HL-60 (cell line): ENCODE measurements at regions not wholly inside any gene's neighbourhood (a gene's known extent, or its start where the extent isn't known, plus 50 kb on each side); places are given as distances from the start of the nearest gene placed in this dataset.
"Not testable (repeated sequence)": the region's sequence is repeated elsewhere in the genome, so short reads cannot be mapped to it uniquely, and the experiment has no call there.

Source experiments
- DNase-seq, 2 experiments: peaks; one replicate each; pipeline ENCODE4 v3.0.0-alpha.2; 2010 to 2020; ENCODE audit warnings: low read depth in 1 of 2, low spot score in 1 of 2
- H3K27ac ChIP-seq: fragments of 250-450 bp; sonication (Bioruptor Pico); replicated peaks from 2 replicates; pipeline ENCODE4 v1.5.1; 2020; ENCODE audit warnings: mild to moderate bottlenecking, moderate library complexity
- H3K27me3 ChIP-seq: fragments of 250-450 bp; sonication (Bioruptor Pico); 2 replicates; pipeline ENCODE4 v1.5.1; 2021; ENCODE audit warnings: mild to moderate bottlenecking, moderate library complexity; ENCODE audit not compliant: insufficient read depth, poor library complexity, severe bottlenecking
- H3K4me3 ChIP-seq: replicated peaks from 2 replicates; pipeline ENCODE4 v1.5.1; 2011; ENCODE audit warnings: mild to moderate bottlenecking, control low read depth, low read length; ENCODE audit not compliant: insufficient read depth

DNA sequence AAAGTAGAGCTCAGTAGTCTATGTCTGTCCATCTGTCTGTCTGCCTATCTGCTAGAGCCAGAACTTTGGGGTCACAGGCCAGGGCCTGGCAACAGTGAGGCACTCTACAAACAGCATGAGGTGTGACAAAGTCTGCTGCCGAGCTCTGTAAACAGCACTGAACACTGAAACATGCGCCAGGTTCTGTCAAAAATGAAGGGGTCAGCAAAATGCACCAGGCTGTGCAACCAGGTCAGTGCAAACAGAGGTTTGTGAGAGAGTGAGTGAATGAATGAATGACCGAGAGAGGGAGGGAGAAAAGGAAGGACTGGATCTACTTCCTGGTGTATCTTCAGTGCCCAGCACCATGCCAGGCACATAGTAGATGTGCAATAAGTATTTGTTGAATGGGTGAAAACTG lies 1957.8 kb downstream of the FOXD4L5 start:
- not testable (repeated sequence) for H3K4me3 ChIP-seq, DNase-seq, H3K27ac ChIP-seq, H3K27me3 ChIP-seq

DNA sequence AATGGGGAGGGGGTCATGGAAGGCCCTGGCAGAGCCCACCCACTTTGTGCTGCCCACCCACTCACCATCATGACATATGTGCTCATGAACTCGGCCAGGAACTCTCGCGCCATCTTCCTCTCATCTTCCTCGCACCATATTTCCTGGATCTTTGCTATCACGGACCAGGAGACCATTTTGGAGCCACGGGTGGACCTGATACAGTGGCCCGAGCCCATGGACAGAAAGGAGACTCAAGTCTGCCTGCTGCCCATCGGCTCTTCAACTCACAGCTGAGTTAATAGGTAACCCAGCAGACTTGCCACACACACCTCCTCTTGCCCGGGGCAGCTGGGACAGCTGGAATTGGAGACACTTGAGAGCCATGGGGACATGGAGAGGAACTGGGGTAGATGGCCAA lies 1958.3 kb downstream of the FOXD4L5 start:
- H3K27me3 ChIP-seq, DNase-seq, H3K4me3 ChIP-seq, H3K27ac ChIP-seq: not testable (repeated sequence)

DNA sequence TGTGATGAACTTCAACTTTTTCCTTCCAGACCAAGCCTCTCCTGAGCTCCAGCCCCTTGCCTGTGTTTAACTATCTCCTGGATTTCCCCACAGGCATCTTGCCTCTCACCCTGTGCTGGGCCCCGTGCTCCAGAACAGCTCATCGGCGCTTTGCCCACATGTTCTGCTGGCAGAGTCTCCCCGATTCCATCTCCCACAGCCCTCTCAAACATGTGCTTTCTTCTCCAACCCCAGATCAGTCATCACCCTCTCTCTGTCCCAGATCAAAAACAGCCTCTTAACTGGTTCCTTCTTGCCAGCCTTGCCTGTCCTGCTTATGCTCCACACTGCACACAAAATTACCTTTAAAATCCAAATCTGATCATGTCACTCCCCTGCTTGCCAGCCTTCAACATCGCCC lies 1959.3 kb downstream of the FOXD4L5 start:
- not testable (repeated sequence) for H3K4me3 ChIP-seq, H3K27me3 ChIP-seq, H3K27ac ChIP-seq, DNase-seq

DNA sequence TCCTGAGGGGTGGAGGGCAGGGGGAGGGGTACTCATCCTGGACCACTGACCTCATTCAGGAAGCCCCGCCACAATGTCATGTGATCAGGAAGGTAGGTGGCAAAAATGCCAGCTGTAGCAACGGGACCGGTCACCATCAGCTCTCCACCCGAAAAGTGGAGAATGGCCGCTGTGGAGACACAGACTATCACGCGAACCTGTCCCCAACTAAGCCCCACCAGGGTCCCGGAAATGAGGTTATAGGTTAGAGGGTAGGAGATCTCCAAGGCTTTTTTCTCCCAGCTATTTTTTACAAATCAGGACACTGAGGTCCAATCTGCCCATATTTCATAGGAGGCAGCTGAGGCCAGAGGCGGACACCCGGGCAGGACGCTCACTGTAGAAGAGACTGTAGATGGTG lies 1966.9 kb downstream of the FOXD4L5 start:
- H3K27ac ChIP-seq, H3K27me3 ChIP-seq, H3K4me3 ChIP-seq, DNase-seq: not testable (repeated sequence)

DNA sequence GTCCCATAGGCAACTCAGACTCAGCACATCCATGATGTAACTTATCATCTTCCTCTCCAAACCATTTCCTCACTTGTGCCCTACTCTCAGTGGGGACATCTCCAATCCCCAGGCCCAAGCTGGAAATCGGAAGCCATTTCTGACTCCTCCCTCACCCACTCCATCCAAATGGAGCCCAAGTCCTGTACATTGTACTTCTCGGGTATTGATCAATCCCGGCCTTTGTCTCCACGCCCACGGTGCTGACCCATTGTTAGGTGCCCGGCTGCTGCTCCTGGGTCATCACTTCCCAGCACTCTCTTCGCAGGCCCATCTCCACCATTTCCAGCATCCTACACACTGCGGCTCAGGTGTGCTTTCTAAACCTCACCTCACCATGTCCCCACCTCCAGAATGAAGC lies 1969.6 kb downstream of the FOXD4L5 start:
- H3K27me3 ChIP-seq, H3K4me3 ChIP-seq, DNase-seq: not testable (repeated sequence)

DNA sequence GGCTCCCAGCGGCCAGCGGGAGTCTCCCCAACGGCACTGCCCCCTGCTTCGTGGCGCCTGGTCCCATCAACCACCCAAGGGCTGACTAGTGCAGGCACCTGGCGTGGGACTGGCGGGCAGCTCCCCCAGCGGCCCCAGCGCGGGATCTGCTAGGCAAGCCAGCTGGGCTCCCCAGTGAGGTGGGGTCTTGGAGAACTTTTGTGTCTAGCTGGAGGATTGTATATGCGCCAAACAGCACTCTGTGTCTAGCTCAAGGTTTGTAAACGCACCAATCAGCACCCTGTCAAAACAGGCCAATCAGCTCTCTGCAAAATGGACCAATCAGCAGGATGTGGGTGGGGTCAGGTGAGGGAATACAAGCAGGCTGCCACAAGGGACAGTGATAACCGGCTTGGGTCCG lies 1988.2 kb downstream of the FOXD4L5 start:
- not testable (repeated sequence) for H3K27ac ChIP-seq

More for the DNA sequence above, 1969.6 kb downstream of the FOXD4L5 start:
- not testable (repeated sequence) for H3K27ac ChIP-seq

DNA sequence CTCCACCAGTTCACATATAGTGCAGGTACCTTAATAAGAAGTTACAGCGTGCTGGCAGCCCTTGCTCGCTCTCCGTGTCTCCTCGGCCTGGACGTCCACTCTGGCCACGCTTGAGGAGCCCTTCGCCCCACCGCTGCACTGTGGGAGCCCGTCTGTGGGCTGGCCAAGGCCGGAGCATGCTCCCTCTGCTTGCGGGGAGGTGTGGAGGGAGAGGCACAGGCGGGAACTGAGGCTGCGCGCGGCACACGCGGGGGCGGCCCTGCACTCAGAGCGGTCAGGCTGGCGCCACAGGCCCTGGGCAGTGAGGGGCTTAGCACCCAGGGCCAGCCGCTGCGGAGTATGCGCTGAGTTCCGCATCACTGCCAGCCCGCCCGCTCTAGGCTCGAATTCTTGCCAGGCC lies 1988.6 kb downstream of the FOXD4L5 start:
- H3K27ac ChIP-seq, DNase-seq: not testable (repeated sequence)

More for the DNA sequence above, 1988.2 kb downstream of the FOXD4L5 start:
- DNase-seq, H3K4me3 ChIP-seq, H3K27me3 ChIP-seq: not testable (repeated sequence)

DNA sequence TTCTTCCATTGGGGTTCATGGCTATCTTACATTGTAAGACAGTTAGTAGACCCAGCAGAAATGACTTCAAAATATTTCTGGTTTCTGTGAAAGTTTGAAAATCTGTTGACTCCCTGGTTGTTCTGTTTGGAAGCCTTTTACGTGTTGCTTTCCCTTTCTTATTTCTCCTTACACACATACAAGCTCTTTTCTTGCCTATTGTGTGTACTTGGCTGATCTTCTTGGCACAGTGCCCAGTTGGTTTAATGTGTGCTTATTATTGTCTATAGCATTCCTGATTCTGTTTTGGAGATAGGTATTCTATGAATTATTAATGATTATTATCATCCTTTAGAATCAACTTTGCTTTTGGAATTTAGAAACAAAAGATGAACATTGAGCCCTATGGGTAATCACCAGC lies 1995.0 kb downstream of the FOXD4L5 start:
- not testable (repeated sequence) for H3K27ac ChIP-seq, DNase-seq, H3K27me3 ChIP-seq, H3K4me3 ChIP-seq

More for the DNA sequence above, 1988.6 kb downstream of the FOXD4L5 start:
- H3K4me3 ChIP-seq, H3K27me3 ChIP-seq: not testable (repeated sequence)
